Ishikawa (cell line): ENCODE measurements at regions not wholly inside any gene's neighbourhood (a gene's known extent, or its start where the extent isn't known, plus 50 kb on each side); places are given as distances from the start of the nearest gene placed in this dataset.

Source experiments
- EGR1 ChIP-seq: IDR thresholded peaks from 2 replicates; pipeline ENCODE4 v1.6.1; 2012
- EP300 ChIP-seq: IDR thresholded peaks from 2 replicates; pipeline ENCODE4 v1.6.1; 2012; ENCODE audit warnings: borderline replicate concordance
- MAX ChIP-seq: IDR thresholded peaks from 2 replicates; pipeline ENCODE4 v1.6.1; 2012
- NFIC ChIP-seq: IDR thresholded peaks from 2 replicates; pipeline ENCODE4 v1.6.1; 2012
- TAF1 ChIP-seq: IDR thresholded peaks from 2 replicates; pipeline ENCODE4 v1.6.1; 2012; ENCODE audit warnings: low read depth, mild to moderate bottlenecking

DNA sequence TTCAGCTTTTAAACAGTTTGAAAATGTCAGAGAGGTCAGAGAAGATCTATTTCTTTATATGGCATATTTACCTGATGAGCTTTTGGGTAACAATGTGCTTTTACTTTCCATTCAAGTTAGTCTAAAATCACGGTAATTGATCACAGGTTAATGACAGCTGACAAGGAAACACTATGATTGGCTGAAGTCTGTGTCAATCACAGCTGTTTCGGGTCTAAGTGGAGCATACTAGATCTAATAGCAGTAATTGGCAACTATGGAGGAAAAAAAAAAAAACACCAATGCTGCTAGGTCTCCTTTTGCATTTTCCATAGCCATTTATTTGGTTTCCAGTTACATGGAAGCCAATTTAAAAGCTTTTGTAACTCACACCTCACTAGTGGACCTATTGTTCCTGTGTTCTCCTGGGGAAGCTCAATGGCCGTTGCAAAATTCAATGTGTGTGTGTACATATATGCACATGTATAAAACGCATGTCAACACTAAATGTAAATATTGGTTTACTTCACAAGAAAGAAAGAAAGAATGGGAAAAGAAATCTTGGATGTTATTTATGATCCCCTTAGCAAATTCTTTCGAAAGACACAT lies 568.3 kb upstream of the ZFHX3 start:
- no peak for TF ChIP-seq MAX
- TF ChIP-seq EP300, result no peak
- no peak for TF ChIP-seq NFIC
- no peak for TF ChIP-seq TAF1
- no peak for TF ChIP-seq EGR1
